ENCODE measurements at regions not wholly inside any gene's neighbourhood (a gene's known extent, or its start where the extent isn't known, plus 50 kb on each side); places are given as distances from the start of the nearest gene placed in this dataset.

GRCh38 chr22:34160141-34160783, 240.0 kb upstream of the LARGE1 start:
- no peak for DNase-seq

- DNase-seq = no peak
These were observed 241.3 kb upstream of the LARGE1 start for GRCh38 chr22:34161431-34162123.

GRCh38 chr22:34198976-34199375, 278.7 kb upstream of the LARGE1 start:
- DNase-seq = no peak

- DNase-seq = no peak
These were observed 290.0 kb upstream of the LARGE1 start for GRCh38 chr22:34210301-34210700.

- no peak for DNase-seq
These were observed 294.1 kb upstream of the LARGE1 start for GRCh38 chr22:34214372-34214771.

- no peak for DNase-seq
These were observed 305.0 kb upstream of the LARGE1 start for GRCh38 chr22:34225278-34225677.

DNA sequence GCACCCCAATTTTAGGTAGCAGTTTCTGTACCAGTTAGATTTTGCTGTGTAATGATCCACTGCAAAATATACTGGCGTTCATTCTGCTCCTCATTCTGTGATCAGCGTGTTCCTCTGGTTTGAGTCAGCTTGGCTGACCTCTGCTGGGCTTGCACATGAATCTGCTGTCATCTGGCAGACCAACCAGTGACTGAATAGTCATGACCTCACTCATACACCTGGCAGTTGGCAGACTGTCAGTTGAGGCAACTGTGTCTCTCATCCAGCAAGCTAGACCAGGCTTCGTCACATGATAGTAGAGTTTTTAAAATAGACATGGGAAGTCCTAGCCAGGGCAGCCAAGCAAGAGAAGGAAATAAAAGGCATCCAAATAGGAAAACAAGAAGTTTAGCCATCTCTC, 316.3 kb upstream of the LARGE1 start:
- DNase-seq = no peak

DNA sequence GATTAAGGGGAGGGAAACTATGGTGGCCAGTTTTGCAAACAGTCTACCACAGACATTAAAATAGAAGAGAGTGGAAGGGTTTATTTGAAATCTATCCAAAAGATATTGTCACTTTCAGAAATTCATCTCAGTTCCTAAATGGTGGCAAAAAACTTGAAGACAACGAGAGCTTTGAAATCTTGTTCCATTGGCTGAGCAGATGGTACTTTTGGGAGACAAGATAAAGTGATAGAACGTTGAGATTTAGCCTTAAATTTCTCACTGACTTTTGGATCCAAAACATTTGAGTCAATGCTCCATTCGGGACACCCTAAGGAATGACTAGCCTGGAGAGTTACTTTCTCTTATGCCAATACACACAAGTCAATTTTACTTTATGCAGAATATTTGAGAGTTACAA, 319.1 kb upstream of the LARGE1 start:
- no peak for DNase-seq

DNA sequence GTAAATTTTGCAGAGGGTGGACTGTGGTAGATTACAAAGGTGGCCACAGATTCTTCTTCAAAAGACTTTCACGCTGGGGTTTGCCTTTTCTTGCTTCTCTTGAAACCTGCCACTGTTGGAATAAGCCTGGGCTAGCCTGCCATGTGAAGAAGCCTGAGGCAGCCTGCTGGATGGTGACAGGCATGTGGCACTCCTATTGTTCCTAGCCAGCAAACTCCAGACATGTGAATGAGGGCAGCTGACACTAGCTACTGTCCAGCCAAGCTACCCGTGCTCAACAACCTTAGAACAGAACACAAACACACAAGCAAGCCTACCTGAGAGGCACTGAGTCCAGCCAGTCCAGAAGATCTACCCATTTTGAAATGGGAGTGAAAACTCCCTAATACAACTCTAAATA, 322.7 kb upstream of the LARGE1 start:
- no peak for DNase-seq

DNA sequence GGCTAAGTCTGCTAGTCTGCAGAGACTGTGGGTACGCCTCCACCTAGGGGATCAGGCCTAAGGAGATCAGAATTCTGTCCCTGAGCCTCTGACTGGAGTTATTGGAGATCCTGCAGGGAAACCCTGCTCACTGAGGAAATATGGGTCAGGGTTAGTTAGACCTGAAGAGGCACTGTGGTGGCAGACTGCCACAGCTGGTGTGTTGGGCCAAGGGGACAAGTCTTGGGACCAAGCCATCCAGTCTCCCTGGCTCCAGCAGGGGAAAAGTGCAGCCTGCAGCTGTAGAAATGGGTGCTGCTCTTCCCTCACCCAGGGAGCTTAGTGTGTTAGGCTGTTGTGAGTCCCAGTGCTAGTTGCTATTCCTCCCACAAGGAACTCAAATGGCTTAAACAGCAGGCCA, 334.8 kb upstream of the LARGE1 start:
- no peak for DNase-seq

GRCh38 chr22:34278121-34278520, 357.8 kb upstream of the LARGE1 start:
- DNase-seq = no peak

GRCh38 chr22:34281738-34282137, 361.5 kb upstream of the LARGE1 start:
- no peak for DNase-seq

DNA sequence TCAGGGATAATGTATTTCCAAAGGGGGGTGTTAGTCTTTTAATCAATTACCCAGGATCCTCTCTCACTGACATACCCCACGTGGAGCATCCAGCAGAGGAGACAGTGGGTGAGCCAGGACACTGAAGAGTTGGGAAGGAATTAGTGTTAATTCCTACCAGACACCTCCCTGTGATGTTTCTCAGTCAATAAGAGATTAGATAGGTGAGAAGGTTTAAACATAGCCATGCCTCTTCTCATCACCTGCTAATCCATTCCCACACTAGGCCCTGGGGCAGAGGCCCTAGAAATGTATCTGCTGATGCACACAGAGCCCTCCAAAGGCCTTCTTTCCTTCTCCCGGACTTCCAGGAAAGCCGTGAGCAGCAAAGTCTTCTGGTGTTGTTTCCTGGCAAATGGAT, 363.6 kb upstream of the LARGE1 start:
- no peak for DNase-seq

DNA sequence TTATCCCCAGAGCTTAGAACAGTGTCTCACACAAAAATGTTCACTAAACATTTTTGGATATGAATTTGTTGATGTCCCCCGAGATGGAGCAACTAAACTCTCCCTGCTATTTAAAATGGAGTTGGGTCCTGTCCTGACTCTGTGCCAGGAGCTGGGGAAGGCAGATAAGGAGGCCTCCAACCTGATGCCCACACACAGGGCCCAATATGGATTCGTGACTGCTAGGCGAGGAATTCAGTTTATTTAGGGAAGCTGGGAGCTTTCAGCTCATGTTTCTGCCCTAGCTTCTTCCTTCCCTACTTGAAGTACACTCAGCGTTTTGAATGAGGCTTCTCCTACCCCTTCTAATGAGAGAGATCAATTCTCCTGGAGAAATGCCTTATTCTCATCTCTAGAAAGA, 373.0 kb upstream of the LARGE1 start:
- DNase-seq = no peak

- DNase-seq = no peak
These were observed 374.2 kb upstream of the LARGE1 start for GRCh38 chr22:34294476-34294875.

DNA sequence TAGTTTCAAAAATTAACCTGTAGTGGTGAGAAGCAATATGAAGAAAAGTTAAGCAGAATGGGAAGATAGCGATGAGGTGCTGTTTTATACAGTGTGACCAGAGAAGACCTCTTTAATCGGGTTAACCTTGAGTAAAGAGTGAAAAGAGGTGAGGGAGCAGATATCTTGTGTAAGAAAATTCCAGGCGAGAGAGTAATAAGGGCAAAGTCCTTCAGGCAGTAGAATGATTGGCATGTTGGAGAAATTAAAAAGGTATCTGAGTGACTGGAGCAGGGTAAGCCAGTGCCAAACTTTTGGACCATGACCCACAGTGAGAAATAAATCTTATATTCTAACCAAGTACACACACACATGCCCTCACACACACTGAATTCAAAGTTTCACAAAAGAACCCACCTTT, 374.7 kb upstream of the LARGE1 start:
- no peak for DNase-seq

DNA sequence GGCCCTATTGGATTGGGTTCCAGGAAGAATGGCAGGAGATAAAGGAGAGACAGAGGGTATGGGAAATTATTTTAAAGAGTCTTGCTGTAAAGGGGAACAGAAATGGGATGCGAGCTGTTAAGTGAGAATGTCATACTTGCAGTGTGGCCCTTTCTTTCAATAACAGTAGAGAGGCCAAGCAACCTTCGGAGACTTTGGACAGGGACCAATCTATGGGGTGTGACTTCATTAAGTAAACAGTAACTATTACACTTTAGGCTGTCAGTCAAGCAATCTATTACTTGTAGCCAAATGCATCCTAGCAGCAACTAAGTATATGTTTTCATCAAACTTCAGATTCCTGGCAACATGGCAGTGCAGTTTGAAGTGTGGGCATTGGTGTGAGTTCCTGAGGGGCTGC, 376.2 kb upstream of the LARGE1 start:
- DNase-seq = no peak

- no peak for DNase-seq
These were observed 377.4 kb upstream of the LARGE1 start for GRCh38 chr22:34297536-34298120.

- no peak for DNase-seq
These were observed 379.2 kb upstream of the LARGE1 start for GRCh38 chr22:34299496-34299895.

- no peak for DNase-seq
These were observed 381.3 kb upstream of the LARGE1 start for GRCh38 chr22:34301569-34301968.

DNA sequence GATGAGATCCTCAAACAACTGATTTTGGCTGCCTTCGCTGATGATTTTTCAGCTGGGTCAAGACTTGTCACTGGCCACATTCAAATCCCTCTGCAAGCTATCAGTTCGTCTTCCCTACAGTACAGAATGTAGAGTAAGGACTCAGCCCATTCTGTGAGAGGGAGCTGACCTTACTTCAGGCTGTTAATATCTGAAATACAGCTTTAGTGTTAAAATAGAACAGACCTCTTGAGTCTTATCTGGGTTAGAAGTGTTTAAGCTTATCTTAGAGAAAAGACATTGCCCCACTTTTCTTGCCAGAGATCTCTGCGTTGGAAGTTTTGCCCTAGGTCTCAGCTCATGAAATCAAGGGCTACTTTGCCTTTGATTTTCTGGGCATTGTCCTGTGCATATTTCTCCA, 383.4 kb upstream of the LARGE1 start:
- DNase-seq = no peak

- DNase-seq = no peak
These were observed 386.1 kb upstream of the LARGE1 start for GRCh38 chr22:34306361-34306760.

GRCh38 chr22:34308101-34308500, 387.8 kb upstream of the LARGE1 start:
- no peak for DNase-seq

- DNase-seq = no peak
These were observed 399.1 kb upstream of the LARGE1 start for GRCh38 chr22:34319346-34319745.

DNA sequence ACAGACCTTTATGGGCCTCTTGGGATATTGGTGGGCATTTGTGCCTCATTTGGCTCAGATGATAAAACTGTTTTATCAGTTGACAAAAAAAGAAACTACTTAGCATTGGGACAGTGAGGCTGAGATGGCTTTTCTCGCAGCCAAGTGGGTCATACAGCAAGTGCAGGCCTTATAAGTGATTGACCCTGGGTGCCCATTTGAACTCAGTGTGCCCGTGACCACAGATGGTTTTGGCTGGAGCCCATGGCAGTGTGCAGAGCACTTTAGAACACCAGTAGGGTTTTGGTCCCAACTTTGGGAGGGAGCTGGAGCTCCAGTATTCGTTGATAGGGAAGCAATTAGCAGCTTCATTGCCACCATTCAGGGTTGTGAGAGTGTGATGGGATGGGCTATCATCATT, 404.5 kb upstream of the LARGE1 start:
- no peak for DNase-seq

Measured in stimulated activated CD4-positive, alpha-beta T cell treated with anti-CD3 and anti-CD28 coated beads, Interleukin-2, amount 100 ng/mL, for 48 hours (primary cell).